Neutrophil (primary cell): ENCODE measurements at regions not wholly inside any gene's neighbourhood (a gene's known extent, or its start where the extent isn't known, plus 50 kb on each side); places are given as distances from the start of the nearest gene placed in this dataset.

Source experiments
- H3K27ac ChIP-seq: fragments of 200-600 bp; sonication (generic); 2 replicates; pipeline ENCODE4 v1.5.1; 2016; ENCODE audit warnings: mild to moderate bottlenecking, moderate library complexity
- H3K27me3 ChIP-seq: fragments of 200-600 bp; sonication (generic); 2 replicates; pipeline ENCODE4 v1.6.0; 2016; ENCODE audit warnings: mild to moderate bottlenecking
- H3K36me3 ChIP-seq: fragments of 200-600 bp; sonication (generic); 2 replicates; pipeline ENCODE4 v1.5.1; 2017
- H3K4me1 ChIP-seq, 2 experiments: fragments of 200-600 bp in 1 of 2; sonication (generic) in 1 of 2; 1 replicate in 1 of 2; 2 replicates in 1 of 2; pipeline versions ENCODE4 v1.5.1 to v1.6.1; 2013 to 2016; ENCODE audit warnings: low read depth in 1 of 2, low read length in 1 of 2, mild to moderate bottlenecking in 1 of 2, moderate library complexity in 1 of 2; ENCODE audit not compliant: control insufficient read depth in 1 of 2, insufficient read depth in 1 of 2
- H3K4me3 ChIP-seq, 2 experiments: fragments of 200-600 bp in 1 of 2; sonication (generic) in 1 of 2; 1 replicate in 1 of 2; 2 replicates in 1 of 2; pipeline ENCODE4 v1.5.1; 2013 to 2016; ENCODE audit warnings: low read depth in 1 of 2, low read length in 1 of 2, mild to moderate bottlenecking in 1 of 2, moderate library complexity in 1 of 2
- H3K9me3 ChIP-seq: fragments of 200-600 bp; sonication (generic); 2 replicates; pipeline ENCODE4 v1.5.1; 2016
- CTCF ChIP-seq: fragments of 200-600 bp; sonication (generic); IDR thresholded peaks from 2 replicates; pipeline ENCODE4 v1.5.1; 2016; ENCODE audit warnings: antibody characterized with exemption

GRCh38 chr14:104438166-104438887, 141.2 kb upstream of the C14orf180 start:
- Histone ChIP-seq H3K4me3 (no peak overlapping the region), H3K4me1 (no peaks in the 10 kb centered on the region), H3K27me3 (peaks cover 4% of the 10 kb centered on the region), H3K9me3 (no peaks in the 10 kb centered on the region), H3K36me3 (no peaks in the 10 kb centered on the region), H3K27ac (no peak overlapping the region)
- TF ChIP-seq CTCF: no peak

GRCh38 chr14:104439625-104440024, 139.9 kb upstream of the C14orf180 start:
- no peaks in the 10 kb centered on the region for H3K9me3 ChIP-seq
- H3K4me3 ChIP-seq: no peak overlapping the region
- TF ChIP-seq CTCF: no peak
- H3K36me3 ChIP-seq: no peaks in the 10 kb centered on the region
- no peak overlapping the region for H3K27ac ChIP-seq
- H3K27me3 ChIP-seq: peaks cover 4% of the 10 kb centered on the region
- no peaks in the 10 kb centered on the region for H3K4me1 ChIP-seq

GRCh38 chr14:104440297-104440956, 139.1 kb upstream of the C14orf180 start:
- no peaks in the 10 kb centered on the region for H3K36me3 ChIP-seq
- TF ChIP-seq CTCF: no peak
- no peaks in the 10 kb centered on the region for H3K9me3 ChIP-seq
- H3K4me3 ChIP-seq: no peak overlapping the region
- no peak overlapping the region for H3K27ac ChIP-seq
- peaks cover 4% of the 10 kb centered on the region for H3K27me3 ChIP-seq
- H3K4me1 ChIP-seq: no peaks in the 10 kb centered on the region

GRCh38 chr14:104441275-104442106, 138.1 kb upstream of the C14orf180 start:
- no peak overlapping the region for H3K27ac ChIP-seq
- H3K9me3 ChIP-seq: no peaks in the 10 kb centered on the region
- H3K4me3 ChIP-seq: no peak overlapping the region
- no peak for TF ChIP-seq CTCF
- no peaks in the 10 kb centered on the region for H3K36me3 ChIP-seq
- no peaks in the 10 kb centered on the region for H3K27me3 ChIP-seq
- H3K4me1 ChIP-seq: no peaks in the 10 kb centered on the region

GRCh38 chr14:104442107-104442551, 137.4 kb upstream of the C14orf180 start:
- Histone ChIP-seq H3K9me3 (no peaks in the 10 kb centered on the region), H3K36me3 (no peaks in the 10 kb centered on the region), H3K27me3 (no peaks in the 10 kb centered on the region), H3K4me3 (no peak overlapping the region), H3K27ac (no peak overlapping the region), H3K4me1 (no peaks in the 10 kb centered on the region)
- TF ChIP-seq CTCF: no peak
